ENCODE measurements at regions not wholly inside any gene's neighbourhood (a gene's known extent, or its start where the extent isn't known, plus 50 kb on each side); places are given as distances from the start of the nearest gene placed in this dataset.
A peak's percentile ranks its signal among the peaks of the same experiment; 100 is the strongest.

DNA sequence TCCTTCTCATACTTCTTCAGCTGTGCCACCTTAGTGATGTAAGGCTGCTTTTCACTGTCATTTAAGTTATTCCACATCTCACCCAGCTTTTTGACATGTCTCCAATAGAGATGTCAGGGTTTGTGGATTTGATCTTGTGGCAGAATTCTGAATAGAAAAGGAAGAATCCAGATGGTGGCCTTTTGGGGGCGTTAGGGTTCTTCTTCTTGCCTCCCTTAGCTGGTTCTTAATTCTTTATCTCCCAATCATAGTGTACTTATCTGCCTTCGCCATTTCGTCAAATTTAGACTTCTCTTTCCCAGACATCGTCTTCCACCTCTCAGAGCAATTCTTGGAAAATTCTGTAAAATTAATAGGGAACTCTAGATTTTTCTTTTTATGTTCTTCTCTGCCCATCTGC, 422.9 kb downstream of the GJA1 start:
- H3K27ac ChIP-seq (ENCODE audit: insufficient read length, low read depth, low read length): no peak overlapping the region
- no peaks in the 10 kb centered on the region for H3K79me2 ChIP-seq (ENCODE audit: insufficient read depth, low read length)
- H3K4me1 ChIP-seq (ENCODE audit: insufficient read depth, low read length): peaks cover 4% of the 10 kb centered on the region; the same call in 1 of the 2 replicates
- H2AFZ ChIP-seq (ENCODE audit: low read length): no peak overlapping the region
- TF ChIP-seq, protein P1, sequence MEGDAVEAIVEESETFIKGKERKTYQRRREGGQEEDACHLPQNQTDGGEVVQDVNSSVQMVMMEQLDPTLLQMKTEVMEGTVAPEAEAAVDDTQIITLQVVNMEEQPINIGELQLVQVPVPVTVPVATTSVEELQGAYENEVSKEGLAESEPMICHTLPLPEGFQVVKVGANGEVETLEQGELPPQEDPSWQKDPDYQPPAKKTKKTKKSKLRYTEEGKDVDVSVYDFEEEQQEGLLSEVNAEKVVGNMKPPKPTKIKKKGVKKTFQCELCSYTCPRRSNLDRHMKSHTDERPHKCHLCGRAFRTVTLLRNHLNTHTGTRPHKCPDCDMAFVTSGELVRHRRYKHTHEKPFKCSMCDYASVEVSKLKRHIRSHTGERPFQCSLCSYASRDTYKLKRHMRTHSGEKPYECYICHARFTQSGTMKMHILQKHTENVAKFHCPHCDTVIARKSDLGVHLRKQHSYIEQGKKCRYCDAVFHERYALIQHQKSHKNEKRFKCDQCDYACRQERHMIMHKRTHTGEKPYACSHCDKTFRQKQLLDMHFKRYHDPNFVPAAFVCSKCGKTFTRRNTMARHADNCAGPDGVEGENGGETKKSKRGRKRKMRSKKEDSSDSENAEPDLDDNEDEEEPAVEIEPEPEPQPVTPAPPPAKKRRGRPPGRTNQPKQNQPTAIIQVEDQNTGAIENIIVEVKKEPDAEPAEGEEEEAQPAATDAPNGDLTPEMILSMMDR (conservative IDR thresholded peaks at IDR 0.05): peak; percentile 17; the same call in 1 of the 3 replicates
- H4K5ac ChIP-seq (ENCODE audit: insufficient read length, low read depth, low read length): no peak overlapping the region
- no peak overlapping the region for H3K18ac ChIP-seq (ENCODE audit: insufficient read length, low read depth, low read length)
- H4K8ac ChIP-seq (replicated peaks; ENCODE audit: insufficient read length, low read depth, low read length): no peak overlapping the region
- Mint-ChIP-seq H3K9me3 (peaks cover 10 to 11% of the 10 kb centered on the region in 2 experiments), H3K4me3 (no peak overlapping the region), H3K36me3 (ENCODE audit: insufficient read depth in 1 of 3, low read depth in 3 of 3) (peaks cover 8 to 18% (median 8%) of the 10 kb centered on the region in 3 experiments), H3K27me3 (ENCODE audit: low read depth) (no peaks in the 10 kb centered on the region; the same call in 1 of the 2 replicates), H3K4me1 (peaks cover 24 to 27% of the 10 kb centered on the region in 2 experiments), H3K27ac (no peak overlapping the region)
- H4K20me1 ChIP-seq (ENCODE audit: control insufficient read depth, insufficient read depth, insufficient read length): no peaks in the 10 kb centered on the region
- no CpG with 5 or more reads among the region's 4 CpGs for WGBS (ENCODE audit: extremely low coverage, insufficient read length, low lambda C conversion rate)
- no peak overlapping the region for H3K56ac ChIP-seq (ENCODE audit: insufficient read length, low read depth, low read length)
- H3K4me2 ChIP-seq (ENCODE audit: insufficient read depth, insufficient read length, low read length): no peak overlapping the region
- no peak overlapping the region for H3K9ac ChIP-seq (ENCODE audit: extremely low read depth, insufficient read length, low read length)
- H2AK5ac ChIP-seq (ENCODE audit: insufficient read length, low read length): no peak overlapping the region
- H3K23ac ChIP-seq (ENCODE audit: insufficient read length, low read depth, low read length): no peak overlapping the region
- no peak overlapping the region for H3K14ac ChIP-seq (ENCODE audit: insufficient read depth, low read length)
- H2BK120ac ChIP-seq (ENCODE audit: low read depth, low read length, poor library complexity, severe bottlenecking): no peak overlapping the region
- H3K4ac ChIP-seq (ENCODE audit: low read depth, low read length): no peak overlapping the region
- no peaks in the 10 kb centered on the region; the same call in 1 of the 2 replicates for H3K27me3 ChIP-seq (ENCODE audit: insufficient read depth, low read length)
- no peaks in the 10 kb centered on the region for H3K79me1 ChIP-seq (ENCODE audit: insufficient read depth, low read depth, low read length, poor library complexity, severe bottlenecking)
- no peak overlapping the region for H2BK15ac ChIP-seq (ENCODE audit: low read depth, low read length)
- H4K91ac ChIP-seq (ENCODE audit: insufficient read length, low read depth, low read length): no peak overlapping the region
- DNase-seq: no peak
- H3K23me2 ChIP-seq (ENCODE audit: insufficient read length, low read depth, low read length, poor library complexity, severe bottlenecking): no peaks in the 10 kb centered on the region
- H2BK12ac ChIP-seq (ENCODE audit: insufficient read length, low read depth, low read length): no peak overlapping the region
- H2BK5ac ChIP-seq (ENCODE audit: insufficient read length, low read length): no peak overlapping the region
- no peak overlapping the region for H3T11ph ChIP-seq (ENCODE audit: low read length)
- no peak overlapping the region for H2BK20ac ChIP-seq (ENCODE audit: low read depth, low read length, poor library complexity, severe bottlenecking)
- H3K9me3 ChIP-seq (ENCODE audit: control insufficient read depth, low read depth, low read length): no peaks in the 10 kb centered on the region

All from H9 (cell line).